MM.1S (cell line): ENCODE measurements at regions not wholly inside any gene's neighbourhood (a gene's known extent, or its start where the extent isn't known, plus 50 kb on each side); places are given as distances from the start of the nearest gene placed in this dataset.
"Not testable (repeated sequence)": the region's sequence is repeated elsewhere in the genome, so short reads cannot be mapped to it uniquely, and the experiment has no call there.

Experiments
- DNase-seq: peaks from one replicate; pipeline ENCODE4 v3.0.0-alpha.2; 2015
- H2AFZ ChIP-seq: fragments of 300-600 bp; sonication (generic); 2 replicates; pipeline ENCODE4 v1.6.0; 2016; ENCODE audit warnings: antibody characterized with exemption, low read length
- H3F3A ChIP-seq: fragments of 300-600 bp; sonication (generic); 2 replicates; pipeline ENCODE4 v1.6.1; 2016; ENCODE audit warnings: mild to moderate bottlenecking, antibody characterized with exemption, low read length, moderate library complexity, mixed read lengths; ENCODE audit not compliant: insufficient read depth
- H3K27ac ChIP-seq: fragments of 300-600 bp; sonication (generic); 2 replicates; pipeline ENCODE4 v1.5.1; 2016; ENCODE audit warnings: mild to moderate bottlenecking, low read length
- H3K27me3 ChIP-seq: fragments of 300-600 bp; sonication (generic); replicated peaks from 2 replicates; pipeline ENCODE4 v1.6.0; 2016; ENCODE audit warnings: low read length; ENCODE audit not compliant: insufficient read depth
- H3K36me3 ChIP-seq: fragments of 300-600 bp; sonication (generic); replicated peaks from 2 replicates; pipeline ENCODE4 v1.6.1; 2016; ENCODE audit warnings: mild to moderate bottlenecking, low read length, mixed read lengths; ENCODE audit not compliant: insufficient read depth
- H3K4me1 ChIP-seq: fragments of 300-600 bp; sonication (generic); 2 replicates; pipeline ENCODE4 v1.6.1; 2016; ENCODE audit warnings: low read length, mixed read lengths
- H3K4me2 ChIP-seq: fragments of 300-600 bp; sonication (generic); 2 replicates; pipeline ENCODE4 v1.6.0; 2016; ENCODE audit warnings: low read depth, low read length
- H3K4me3 ChIP-seq: fragments of 300-600 bp; sonication (generic); 2 replicates; pipeline ENCODE4 v1.5.1; 2016; ENCODE audit warnings: low read length, mixed read lengths
- H3K79me2 ChIP-seq: fragments of 300-600 bp; sonication (generic); 2 replicates; pipeline ENCODE4 v1.6.1; 2016; ENCODE audit warnings: mixed run types, low read length, mixed read lengths
- H3K9ac ChIP-seq: fragments of 300-600 bp; sonication (generic); 2 replicates; pipeline ENCODE4 v1.6.1; 2016; ENCODE audit warnings: low read length, mixed read lengths
- H3K9me2 ChIP-seq: fragments of 300-600 bp; sonication (generic); replicated peaks from 2 replicates; pipeline ENCODE4 v1.6.1; 2016; ENCODE audit warnings: mild to moderate bottlenecking, low read length, mixed read lengths; ENCODE audit not compliant: insufficient read depth
- H3K9me3 ChIP-seq: fragments of 300-600 bp; sonication (generic); replicated peaks from 2 replicates; pipeline ENCODE4 v1.6.1; 2016; ENCODE audit warnings: mild to moderate bottlenecking, low read length, mixed read lengths; ENCODE audit not compliant: insufficient read depth
- H4K20me1 ChIP-seq: fragments of 300-600 bp; sonication (generic); 2 replicates; pipeline ENCODE4 v1.6.1; 2016; ENCODE audit warnings: mild to moderate bottlenecking, low read length, moderate library complexity, mixed read lengths; ENCODE audit not compliant: insufficient read depth
- EZH2 ChIP-seq: fragments of 300-600 bp; sonication (generic); optimal IDR thresholded peaks from 2 replicates; pipeline ENCODE3; 2017; ENCODE audit warnings: low read depth, mild to moderate bottlenecking, antibody characterized with exemption, low read length, mixed read lengths
- EZH2phosphoT487 ChIP-seq: fragments of 300-600 bp; sonication (generic); IDR thresholded peaks from 2 replicates; pipeline ENCODE4 v1.6.1; 2018; ENCODE audit warnings: antibody characterized with exemption, low read length
- TF ChIP-seq, protein P1 (sequence below): fragments of 300-600 bp; sonication (generic); IDR thresholded peaks from 2 replicates; pipeline ENCODE4 v1.5.1; 2016; ENCODE audit warnings: antibody characterized with exemption, low read length, mixed read lengths

DNA sequence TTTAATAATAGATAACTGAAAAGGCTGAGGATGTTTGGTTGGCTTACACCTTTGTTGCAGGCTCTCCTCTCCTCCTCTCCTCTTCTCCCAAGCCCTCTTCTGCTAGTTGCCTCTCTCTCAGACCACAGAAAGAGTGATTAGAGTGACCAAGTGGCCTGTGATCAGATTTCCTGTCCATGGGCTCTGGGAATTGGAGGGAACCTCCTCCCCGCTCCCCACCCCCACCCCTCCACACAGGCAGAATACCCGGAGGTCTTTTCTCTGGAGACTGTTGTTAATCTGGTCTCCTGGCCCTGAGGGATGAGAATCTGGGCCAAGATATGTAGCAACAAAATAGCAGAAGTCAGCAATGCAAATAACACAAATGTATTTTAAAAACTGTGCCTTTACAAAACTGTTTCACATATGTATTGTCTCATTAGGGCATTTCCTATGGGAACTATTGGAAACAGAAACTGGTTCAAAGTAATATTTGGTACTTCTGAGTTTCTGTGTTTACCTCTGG lies 361.3 kb downstream of the NR2F1-AS1 start:
- H4K20me1 ChIP-seq = no peaks in the 10 kb centered on the region
- DNase-seq = no peak
- H2AFZ ChIP-seq = no peak overlapping the region
- no peak overlapping the region for H3K27ac ChIP-seq
- no peaks in the 10 kb centered on the region for H3F3A ChIP-seq
- H3K4me2 ChIP-seq = no peak overlapping the region
- no peaks in the 10 kb centered on the region for H3K9me3 ChIP-seq
- H3K36me3 ChIP-seq = no peaks in the 10 kb centered on the region
- no peaks in the 10 kb centered on the region for H3K4me1 ChIP-seq
- H3K79me2 ChIP-seq = no peaks in the 10 kb centered on the region
- H3K9me2 ChIP-seq = no peaks in the 10 kb centered on the region
- TF ChIP-seq EZH2 = no peak
- TF ChIP-seq EZH2phosphoT487 = no peak
- TF ChIP-seq, protein P1, sequence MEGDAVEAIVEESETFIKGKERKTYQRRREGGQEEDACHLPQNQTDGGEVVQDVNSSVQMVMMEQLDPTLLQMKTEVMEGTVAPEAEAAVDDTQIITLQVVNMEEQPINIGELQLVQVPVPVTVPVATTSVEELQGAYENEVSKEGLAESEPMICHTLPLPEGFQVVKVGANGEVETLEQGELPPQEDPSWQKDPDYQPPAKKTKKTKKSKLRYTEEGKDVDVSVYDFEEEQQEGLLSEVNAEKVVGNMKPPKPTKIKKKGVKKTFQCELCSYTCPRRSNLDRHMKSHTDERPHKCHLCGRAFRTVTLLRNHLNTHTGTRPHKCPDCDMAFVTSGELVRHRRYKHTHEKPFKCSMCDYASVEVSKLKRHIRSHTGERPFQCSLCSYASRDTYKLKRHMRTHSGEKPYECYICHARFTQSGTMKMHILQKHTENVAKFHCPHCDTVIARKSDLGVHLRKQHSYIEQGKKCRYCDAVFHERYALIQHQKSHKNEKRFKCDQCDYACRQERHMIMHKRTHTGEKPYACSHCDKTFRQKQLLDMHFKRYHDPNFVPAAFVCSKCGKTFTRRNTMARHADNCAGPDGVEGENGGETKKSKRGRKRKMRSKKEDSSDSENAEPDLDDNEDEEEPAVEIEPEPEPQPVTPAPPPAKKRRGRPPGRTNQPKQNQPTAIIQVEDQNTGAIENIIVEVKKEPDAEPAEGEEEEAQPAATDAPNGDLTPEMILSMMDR = no peak
- H3K9ac ChIP-seq = no peak overlapping the region
- no peak overlapping the region for H3K4me3 ChIP-seq
- no peaks in the 10 kb centered on the region for H3K27me3 ChIP-seq

DNA sequence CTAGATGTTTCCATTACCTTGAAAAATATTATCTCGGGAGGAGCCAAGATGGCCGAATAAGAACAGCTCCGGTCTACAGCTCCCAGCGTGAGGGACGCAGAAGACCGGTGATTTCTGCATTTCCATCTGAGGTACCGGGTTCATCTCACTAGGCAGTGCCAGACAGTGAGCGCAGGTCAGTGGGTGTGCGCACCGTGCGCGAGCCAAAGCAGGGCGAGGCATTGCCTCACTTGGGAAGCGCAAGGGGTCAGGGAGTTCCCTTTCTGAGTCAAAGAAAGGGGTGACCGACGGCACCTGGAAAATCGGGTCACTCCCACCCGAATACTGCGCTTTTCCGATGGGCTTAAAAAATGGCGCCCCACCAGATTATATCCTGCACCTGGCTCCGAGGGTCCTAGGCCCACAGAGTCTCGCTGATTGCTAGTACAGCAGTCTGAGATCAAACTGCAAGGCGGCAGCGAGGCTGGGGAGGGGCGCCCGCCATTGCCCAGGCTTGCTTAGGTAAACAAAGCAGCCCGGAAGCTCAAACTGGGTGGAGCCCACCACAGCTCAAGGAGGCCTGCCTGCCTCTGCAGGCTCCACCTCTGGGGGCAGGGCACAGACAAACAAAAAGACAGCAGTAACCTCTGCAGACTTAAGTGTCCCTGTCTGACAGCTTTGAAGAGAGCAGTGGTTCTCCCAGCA lies 367.8 kb downstream of the NR2F1-AS1 start:
- H3K9me2 ChIP-seq, H3K4me3 ChIP-seq, H3K27ac ChIP-seq, DNase-seq, H3F3A ChIP-seq, H3K4me1 ChIP-seq, H3K4me2 ChIP-seq, H3K9me3 ChIP-seq, H3K27me3 ChIP-seq, H2AFZ ChIP-seq, H3K36me3 ChIP-seq, H3K79me2 ChIP-seq, H3K9ac ChIP-seq, H4K20me1 ChIP-seq: not testable (repeated sequence)

DNA sequence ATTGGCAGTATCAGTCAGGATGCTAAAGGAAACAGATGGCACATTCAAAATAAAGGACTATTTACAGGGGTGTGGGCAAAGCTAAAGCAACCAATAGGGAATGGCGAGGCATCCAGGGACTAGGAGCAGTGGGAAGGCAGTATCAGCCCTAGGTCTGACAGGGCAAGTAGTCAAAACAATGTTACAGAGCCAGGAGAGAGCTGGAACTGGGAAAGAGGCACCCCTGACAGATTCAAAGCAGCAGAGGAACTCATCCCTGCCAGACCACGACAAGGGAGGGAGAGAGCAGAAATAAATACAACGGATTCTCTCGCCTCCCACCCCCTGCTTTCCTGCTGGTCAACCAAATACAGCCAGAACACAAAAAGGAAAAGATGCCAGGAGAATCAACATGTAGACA lies 371.5 kb downstream of the NR2F1-AS1 start:
- no peaks in the 10 kb centered on the region for H3K36me3 ChIP-seq
- H3K9ac ChIP-seq = no peak overlapping the region
- H3K9me2 ChIP-seq = no peaks in the 10 kb centered on the region
- H3F3A ChIP-seq = no peaks in the 10 kb centered on the region
- H3K9me3 ChIP-seq = no peaks in the 10 kb centered on the region; the same call in 1 of the 2 replicates
- TF ChIP-seq EZH2 (no peak), EZH2phosphoT487 (no peak)
- TF ChIP-seq, protein P1 = no peak
- no peak for DNase-seq
- H3K4me2 ChIP-seq = no peak overlapping the region
- no peak overlapping the region for H2AFZ ChIP-seq
- H3K79me2 ChIP-seq = no peaks in the 10 kb centered on the region
- no peak overlapping the region for H3K27ac ChIP-seq
- no peaks in the 10 kb centered on the region for H3K4me1 ChIP-seq
- H4K20me1 ChIP-seq = no peaks in the 10 kb centered on the region
- no peak overlapping the region for H3K4me3 ChIP-seq
- no peaks in the 10 kb centered on the region for H3K27me3 ChIP-seq

DNA sequence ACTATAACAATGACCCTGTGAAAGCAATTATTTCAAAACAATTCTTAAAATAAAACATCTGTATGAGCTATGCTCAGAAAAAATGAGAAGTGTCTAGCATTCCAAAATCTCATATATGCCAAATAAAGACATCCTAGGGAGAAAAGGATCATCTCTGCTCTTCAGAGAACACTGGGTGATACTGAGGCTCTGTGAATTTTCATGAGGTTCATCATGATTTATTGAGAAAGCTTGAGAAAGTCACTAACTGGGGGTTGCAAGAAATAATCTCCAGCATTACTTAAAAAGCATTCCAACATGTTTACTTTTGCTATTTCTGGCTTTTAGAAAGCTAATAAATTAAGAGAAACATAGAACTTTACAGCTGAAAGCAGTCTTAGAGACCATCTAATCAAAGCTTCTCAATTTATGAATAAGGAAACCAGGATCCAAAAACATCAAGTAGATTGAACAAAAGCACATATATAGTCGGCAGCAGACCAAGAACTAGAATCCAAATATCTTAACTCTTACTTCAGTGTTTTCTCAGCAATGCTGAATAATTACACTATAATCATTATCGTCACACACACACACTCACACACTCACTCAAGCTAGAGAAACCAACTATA lies 372.8 kb downstream of the NR2F1-AS1 start:
- Histone ChIP-seq H3K4me1 (no peaks in the 10 kb centered on the region), H3K9me2 (no peaks in the 10 kb centered on the region), H3K36me3 (no peaks in the 10 kb centered on the region), H3K79me2 (no peaks in the 10 kb centered on the region), H3F3A (no peaks in the 10 kb centered on the region), H3K27me3 (no peaks in the 10 kb centered on the region), H3K9ac (no peak overlapping the region), H3K9me3 (no peaks in the 10 kb centered on the region; the same call in 1 of the 2 replicates), H4K20me1 (no peaks in the 10 kb centered on the region), H3K27ac (no peak overlapping the region), H2AFZ (no peak overlapping the region), H3K4me2 (no peak overlapping the region), H3K4me3 (no peak overlapping the region)
- no peak for DNase-seq
- TF ChIP-seq EZH2 = no peak
- TF ChIP-seq, protein P1 = no peak
